Transverse colon (tissue), 4 donors: ENCODE measurements at regions not wholly inside any gene's neighbourhood (a gene's known extent, or its start where the extent isn't known, plus 50 kb on each side); places are given as distances from the start of the nearest gene placed in this dataset.
"Not testable (repeated sequence)": the region's sequence is repeated elsewhere in the genome, so short reads cannot be mapped to it uniquely, and the experiment has no call there.

ENCODE experiments used
- CTCF ChIP-seq, 5 experiments: fragments of 200-600 bp in 3 of 5; fragments of 450-650 bp in 2 of 5; sonication (generic) in 3 of 5; IDR thresholded peaks; 1 replicate in 2 of 5; 2 replicates in 3 of 5; pipeline ENCODE4 v1.5.1; 2016 to 2017; ENCODE audit warnings: antibody characterized with exemption in 5 of 5, inconsistent platforms in 3 of 5, mild to moderate bottlenecking in 2 of 5, moderate library complexity in 1 of 5
- POLR2A ChIP-seq: fragments of 450-650 bp; IDR thresholded peaks from one replicate; pipeline ENCODE4 v1.6.1; 2016; ENCODE audit warnings: antibody characterized with exemption, mild to moderate bottlenecking, moderate library complexity
- POLR2AphosphoS5 ChIP-seq, 3 donors: sonication (generic); formaldehyde crosslinking; IDR thresholded peaks; one replicate each; pipeline ENCODE4 v1.6.1; 2016; ENCODE audit warnings: antibody characterized with exemption in 3 of 3

- not testable (repeated sequence) for TF ChIP-seq POLR2AphosphoS5 (IDR thresholded peaks at IDR 0.05); CTCF (IDR thresholded peaks at IDR 0.05); POLR2A
Measured at GRCh38 chr2:107146645-107147044, 260.7 kb upstream of the ST6GAL2 start.
